ENCODE measurements at regions not wholly inside any gene's neighbourhood (a gene's known extent, or its start where the extent isn't known, plus 50 kb on each side); places are given as distances from the start of the nearest gene placed in this dataset.

DNA sequence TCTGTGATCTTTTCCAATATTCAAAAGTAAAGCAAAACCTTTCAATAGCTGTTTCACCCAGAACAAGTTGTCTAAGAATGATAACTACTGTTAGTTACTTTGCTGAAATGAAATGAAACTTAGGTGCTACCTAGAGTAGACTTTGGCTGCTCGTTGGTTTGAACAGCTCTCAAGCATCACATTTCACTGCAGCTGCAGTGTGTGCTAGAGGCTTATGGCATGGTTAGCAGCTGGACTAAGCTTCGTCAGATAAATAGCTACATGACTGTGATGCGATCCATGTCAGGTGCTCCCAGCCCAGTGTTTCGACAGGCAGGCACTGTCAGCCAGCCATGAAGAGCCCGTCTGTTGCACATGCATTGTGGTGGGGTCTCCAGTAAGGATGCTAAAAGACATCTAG, 201.1 kb downstream of the TFAP2B start:
- POLR2A ChIA-PET: no interaction called here
- H3K4me3 ChIP-seq (ENCODE audit: low read depth, low read length): no peak overlapping the region
- CTCF ChIA-PET: no interaction called here

DNA sequence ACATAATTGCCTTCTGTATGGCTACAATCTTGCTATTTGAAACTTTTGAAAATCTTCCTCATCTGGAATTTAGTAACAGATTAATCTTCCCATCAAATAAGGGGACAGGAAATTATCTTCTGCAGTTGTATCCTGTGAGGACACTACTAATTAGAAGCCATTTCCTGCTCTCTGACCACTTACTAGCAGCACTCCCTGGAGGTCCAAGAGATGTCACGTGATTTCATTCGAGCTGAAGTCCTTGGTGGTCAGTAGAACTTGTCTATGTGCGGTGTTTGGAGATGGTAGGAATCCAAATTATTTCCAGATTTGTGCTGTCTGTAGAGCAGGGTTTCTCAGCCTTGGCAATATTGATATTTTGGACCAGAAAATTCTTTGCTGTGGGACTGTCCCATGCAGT, 202.5 kb downstream of the TFAP2B start:
- POLR2A ChIA-PET: no interaction called here
- CTCF ChIA-PET: interaction anchor here (0.6 kb wide), 1 partner anchor 153 kb away, joined by 3 read pairs; no protein-coding TSS in a partner anchor
- no peaks in the 10 kb centered on the region for H3K9me3 ChIP-seq (ENCODE audit: control insufficient read depth, insufficient read depth, low read depth, low read length)
- no peak overlapping the region for H3K4me3 ChIP-seq (ENCODE audit: low read depth, low read length)
- H3K36me3 ChIP-seq (ENCODE audit: control insufficient read depth in 2 of 2, insufficient read depth in 1 of 2, low read length in 2 of 2): no peaks in the 10 kb centered on the region
- H3K27ac ChIP-seq (ENCODE audit: extremely low read depth, low read depth, low read length): no peak overlapping the region
- no peaks in the 10 kb centered on the region for H3K4me1 ChIP-seq (ENCODE audit: control insufficient read depth, insufficient read depth, low read length)
- TF ChIP-seq ZNF777 (tag by site-specific recombination; IDR thresholded peaks at IDR 0.05; ENCODE audit: borderline replicate concordance) (no peak), WT1 (tag by site-specific recombination; IDR thresholded peaks at IDR 0.05) (no peak), ZSCAN16 (tag by site-specific recombination; IDR thresholded peaks at IDR 0.05) (no peak), ZNF426 (tag by site-specific recombination; IDR thresholded peaks at IDR 0.05) (no peak), GFI1B (tag by site-specific recombination; IDR thresholded peaks at IDR 0.05) (no peak), ZNF394 (tag by site-specific recombination; IDR thresholded peaks at IDR 0.05; ENCODE audit: borderline replicate concordance) (no peak), ZFP3 (tag by site-specific recombination; IDR thresholded peaks at IDR 0.05; ENCODE audit: low read depth) (no peak), SP7 (tag by site-specific recombination; IDR thresholded peaks at IDR 0.05) (no peak), MZF1 (tag by site-specific recombination; IDR thresholded peaks at IDR 0.05; ENCODE audit: borderline replicate concordance) (no peak)
- TF ChIP-seq, protein P1, sequence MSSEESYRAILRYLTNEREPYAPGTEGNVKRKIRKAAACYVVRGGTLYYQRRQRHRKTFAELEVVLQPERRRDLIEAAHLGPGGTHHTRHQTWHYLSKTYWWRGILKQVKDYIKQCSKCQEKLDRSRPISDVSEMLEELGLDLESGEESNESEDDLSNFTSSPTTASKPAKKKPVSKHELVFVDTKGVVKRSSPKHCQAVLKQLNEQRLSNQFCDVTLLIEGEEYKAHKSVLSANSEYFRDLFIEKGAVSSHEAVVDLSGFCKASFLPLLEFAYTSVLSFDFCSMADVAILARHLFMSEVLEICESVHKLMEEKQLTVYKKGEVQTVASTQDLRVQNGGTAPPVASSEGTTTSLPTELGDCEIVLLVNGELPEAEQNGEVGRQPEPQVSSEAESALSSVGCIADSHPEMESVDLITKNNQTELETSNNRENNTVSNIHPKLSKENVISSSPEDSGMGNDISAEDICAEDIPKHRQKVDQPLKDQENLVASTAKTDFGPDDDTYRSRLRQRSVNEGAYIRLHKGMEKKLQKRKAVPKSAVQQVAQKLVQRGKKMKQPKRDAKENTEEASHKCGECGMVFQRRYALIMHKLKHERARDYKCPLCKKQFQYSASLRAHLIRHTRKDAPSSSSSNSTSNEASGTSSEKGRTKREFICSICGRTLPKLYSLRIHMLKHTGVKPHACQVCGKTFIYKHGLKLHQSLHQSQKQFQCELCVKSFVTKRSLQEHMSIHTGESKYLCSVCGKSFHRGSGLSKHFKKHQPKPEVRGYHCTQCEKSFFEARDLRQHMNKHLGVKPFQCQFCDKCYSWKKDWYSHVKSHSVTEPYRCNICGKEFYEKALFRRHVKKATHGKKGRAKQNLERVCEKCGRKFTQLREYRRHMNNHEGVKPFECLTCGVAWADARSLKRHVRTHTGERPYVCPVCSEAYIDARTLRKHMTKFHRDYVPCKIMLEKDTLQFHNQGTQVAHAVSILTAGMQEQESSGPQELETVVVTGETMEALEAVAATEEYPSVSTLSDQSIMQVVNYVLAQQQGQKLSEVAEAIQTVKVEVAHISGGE (tag by site-specific recombination; conservative IDR thresholded peaks at IDR 0.05; ENCODE audit: low read depth): no peak
- TF ChIP-seq, protein P2, sequence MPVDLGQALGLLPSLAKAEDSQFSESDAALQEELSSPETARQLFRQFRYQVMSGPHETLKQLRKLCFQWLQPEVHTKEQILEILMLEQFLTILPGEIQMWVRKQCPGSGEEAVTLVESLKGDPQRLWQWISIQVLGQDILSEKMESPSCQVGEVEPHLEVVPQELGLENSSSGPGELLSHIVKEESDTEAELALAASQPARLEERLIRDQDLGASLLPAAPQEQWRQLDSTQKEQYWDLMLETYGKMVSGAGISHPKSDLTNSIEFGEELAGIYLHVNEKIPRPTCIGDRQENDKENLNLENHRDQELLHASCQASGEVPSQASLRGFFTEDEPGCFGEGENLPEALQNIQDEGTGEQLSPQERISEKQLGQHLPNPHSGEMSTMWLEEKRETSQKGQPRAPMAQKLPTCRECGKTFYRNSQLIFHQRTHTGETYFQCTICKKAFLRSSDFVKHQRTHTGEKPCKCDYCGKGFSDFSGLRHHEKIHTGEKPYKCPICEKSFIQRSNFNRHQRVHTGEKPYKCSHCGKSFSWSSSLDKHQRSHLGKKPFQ (tag by site-specific recombination; IDR thresholded peaks at IDR 0.05): no peak

More for the DNA sequence above, 201.1 kb downstream of the TFAP2B start:
- no peaks in the 10 kb centered on the region for H3K4me1 ChIP-seq (ENCODE audit: control insufficient read depth, insufficient read depth, low read length)
- H3K36me3 ChIP-seq (ENCODE audit: control insufficient read depth in 2 of 2, insufficient read depth in 1 of 2, low read length in 2 of 2): no peaks in the 10 kb centered on the region
- no peak for TF ChIP-seq ZNF514 (tag by site-specific recombination; IDR thresholded peaks at IDR 0.05)
- TF ChIP-seq, protein P3, sequence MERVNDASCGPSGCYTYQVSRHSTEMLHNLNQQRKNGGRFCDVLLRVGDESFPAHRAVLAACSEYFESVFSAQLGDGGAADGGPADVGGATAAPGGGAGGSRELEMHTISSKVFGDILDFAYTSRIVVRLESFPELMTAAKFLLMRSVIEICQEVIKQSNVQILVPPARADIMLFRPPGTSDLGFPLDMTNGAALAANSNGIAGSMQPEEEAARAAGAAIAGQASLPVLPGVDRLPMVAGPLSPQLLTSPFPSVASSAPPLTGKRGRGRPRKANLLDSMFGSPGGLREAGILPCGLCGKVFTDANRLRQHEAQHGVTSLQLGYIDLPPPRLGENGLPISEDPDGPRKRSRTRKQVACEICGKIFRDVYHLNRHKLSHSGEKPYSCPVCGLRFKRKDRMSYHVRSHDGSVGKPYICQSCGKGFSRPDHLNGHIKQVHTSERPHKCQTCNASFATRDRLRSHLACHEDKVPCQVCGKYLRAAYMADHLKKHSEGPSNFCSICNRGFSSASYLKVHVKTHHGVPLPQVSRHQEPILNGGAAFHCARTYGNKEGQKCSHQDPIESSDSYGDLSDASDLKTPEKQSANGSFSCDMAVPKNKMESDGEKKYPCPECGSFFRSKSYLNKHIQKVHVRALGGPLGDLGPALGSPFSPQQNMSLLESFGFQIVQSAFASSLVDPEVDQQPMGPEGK (tag by site-specific recombination; IDR thresholded peaks at IDR 0.05): no peak
- TF ChIP-seq, protein P4, sequence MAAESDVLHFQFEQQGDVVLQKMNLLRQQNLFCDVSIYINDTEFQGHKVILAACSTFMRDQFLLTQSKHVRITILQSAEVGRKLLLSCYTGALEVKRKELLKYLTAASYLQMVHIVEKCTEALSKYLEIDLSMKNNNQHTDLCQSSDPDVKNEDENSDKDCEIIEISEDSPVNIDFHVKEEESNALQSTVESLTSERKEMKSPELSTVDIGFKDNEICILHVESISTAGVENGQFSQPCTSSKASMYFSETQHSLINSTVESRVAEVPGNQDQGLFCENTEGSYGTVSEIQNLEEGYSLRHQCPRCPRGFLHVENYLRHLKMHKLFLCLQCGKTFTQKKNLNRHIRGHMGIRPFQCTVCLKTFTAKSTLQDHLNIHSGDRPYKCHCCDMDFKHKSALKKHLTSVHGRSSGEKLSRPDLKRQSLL (tag by site-specific recombination; IDR thresholded peaks at IDR 0.05): no peak
- no peak for TF ChIP-seq ZNF391 (tag by site-specific recombination; IDR thresholded peaks at IDR 0.05; ENCODE audit: borderline replicate concordance, low read depth)
- no peak for TF ChIP-seq ZFP69B (tag by site-specific recombination; IDR thresholded peaks at IDR 0.05)
- TF ChIP-seq ZNF777 (tag by site-specific recombination; IDR thresholded peaks at IDR 0.05; ENCODE audit: borderline replicate concordance): no peak
- no peak for TF ChIP-seq ZNF585B (tag by site-specific recombination; IDR thresholded peaks at IDR 0.05)
- TF ChIP-seq, protein P5, sequence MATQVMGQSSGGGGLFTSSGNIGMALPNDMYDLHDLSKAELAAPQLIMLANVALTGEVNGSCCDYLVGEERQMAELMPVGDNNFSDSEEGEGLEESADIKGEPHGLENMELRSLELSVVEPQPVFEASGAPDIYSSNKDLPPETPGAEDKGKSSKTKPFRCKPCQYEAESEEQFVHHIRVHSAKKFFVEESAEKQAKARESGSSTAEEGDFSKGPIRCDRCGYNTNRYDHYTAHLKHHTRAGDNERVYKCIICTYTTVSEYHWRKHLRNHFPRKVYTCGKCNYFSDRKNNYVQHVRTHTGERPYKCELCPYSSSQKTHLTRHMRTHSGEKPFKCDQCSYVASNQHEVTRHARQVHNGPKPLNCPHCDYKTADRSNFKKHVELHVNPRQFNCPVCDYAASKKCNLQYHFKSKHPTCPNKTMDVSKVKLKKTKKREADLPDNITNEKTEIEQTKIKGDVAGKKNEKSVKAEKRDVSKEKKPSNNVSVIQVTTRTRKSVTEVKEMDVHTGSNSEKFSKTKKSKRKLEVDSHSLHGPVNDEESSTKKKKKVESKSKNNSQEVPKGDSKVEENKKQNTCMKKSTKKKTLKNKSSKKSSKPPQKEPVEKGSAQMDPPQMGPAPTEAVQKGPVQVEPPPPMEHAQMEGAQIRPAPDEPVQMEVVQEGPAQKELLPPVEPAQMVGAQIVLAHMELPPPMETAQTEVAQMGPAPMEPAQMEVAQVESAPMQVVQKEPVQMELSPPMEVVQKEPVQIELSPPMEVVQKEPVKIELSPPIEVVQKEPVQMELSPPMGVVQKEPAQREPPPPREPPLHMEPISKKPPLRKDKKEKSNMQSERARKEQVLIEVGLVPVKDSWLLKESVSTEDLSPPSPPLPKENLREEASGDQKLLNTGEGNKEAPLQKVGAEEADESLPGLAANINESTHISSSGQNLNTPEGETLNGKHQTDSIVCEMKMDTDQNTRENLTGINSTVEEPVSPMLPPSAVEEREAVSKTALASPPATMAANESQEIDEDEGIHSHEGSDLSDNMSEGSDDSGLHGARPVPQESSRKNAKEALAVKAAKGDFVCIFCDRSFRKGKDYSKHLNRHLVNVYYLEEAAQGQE (tag by site-specific recombination; IDR thresholded peaks at IDR 0.05): no peak
- TF ChIP-seq SP3 (tag by site-specific recombination; IDR thresholded peaks at IDR 0.05): no peak
- TF ChIP-seq ZNF792 (tag by site-specific recombination; IDR thresholded peaks at IDR 0.05): no peak
- TF ChIP-seq ZIC2 (tag by site-specific recombination; IDR thresholded peaks at IDR 0.05): no peak
- no peak for TF ChIP-seq ZNF560 (tag by site-specific recombination; IDR thresholded peaks at IDR 0.05; ENCODE audit: borderline replicate concordance)
- TF ChIP-seq ZNF660 (tag by site-specific recombination; IDR thresholded peaks at IDR 0.05): no peak
- TF ChIP-seq, protein P6, sequence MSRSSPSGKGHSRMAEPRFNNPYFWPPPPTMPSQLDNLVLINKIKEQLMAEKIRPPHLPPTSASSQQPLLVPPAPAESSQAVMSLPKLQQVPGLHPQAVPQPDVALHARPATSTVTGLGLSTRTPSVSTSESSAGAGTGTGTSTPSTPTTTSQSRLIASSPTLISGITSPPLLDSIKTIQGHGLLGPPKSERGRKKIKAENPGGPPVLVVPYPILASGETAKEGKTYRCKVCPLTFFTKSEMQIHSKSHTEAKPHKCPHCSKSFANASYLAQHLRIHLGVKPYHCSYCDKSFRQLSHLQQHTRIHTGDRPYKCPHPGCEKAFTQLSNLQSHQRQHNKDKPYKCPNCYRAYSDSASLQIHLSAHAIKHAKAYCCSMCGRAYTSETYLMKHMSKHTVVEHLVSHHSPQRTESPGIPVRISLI (tag by site-specific recombination; IDR thresholded peaks at IDR 0.05): no peak
- no peak for TF ChIP-seq SP7 (tag by site-specific recombination; IDR thresholded peaks at IDR 0.05)
- no peak overlapping the region for H3K27ac ChIP-seq (ENCODE audit: extremely low read depth, low read depth, low read length)
- H3K9me3 ChIP-seq (ENCODE audit: control insufficient read depth, insufficient read depth, low read depth, low read length): no peaks in the 10 kb centered on the region

All from HEK293 (cell line).